C1 segment of cervical spinal cord (tissue), 14 donors: ENCODE measurements at regions not wholly inside any gene's neighbourhood (a gene's known extent, or its start where the extent isn't known, plus 50 kb on each side); places are given as distances from the start of the nearest gene placed in this dataset.

Source experiments
- DNase-seq, 14 donors: peaks; one replicate each; lab custom pipeline; 2025; lab: John Stamatoyannopoulos, UW

- DNase-seq: no peak
Measured at GRCh38 chr4:79471309-79471708, 63.3 kb upstream of the GK2 start.

- peak in 1 of 14 donors; percentile 2 for DNase-seq
Measured at GRCh38 chr4:79467246-79467932, 59.4 kb upstream of the GK2 start.

GRCh38 chr4:79466621-79467020, 58.6 kb upstream of the GK2 start:
- no peak for DNase-seq
